Astrocyte (in vitro differentiated cells and primary cell): ENCODE measurements at regions not wholly inside any gene's neighbourhood (a gene's known extent, or its start where the extent isn't known, plus 50 kb on each side); places are given as distances from the start of the nearest gene placed in this dataset.

Experiments used
- EZH2 ChIP-seq: IDR thresholded peaks from 2 replicates; pipeline ENCODE4 v1.6.1; 2012; ENCODE audit warnings: mild to moderate bottlenecking, low read length, inconsistent platforms; ENCODE audit not compliant: insufficient read depth
- TF ChIP-seq, protein P1 (sequence below): IDR thresholded peaks from 2 replicates; pipeline ENCODE4 v1.5.1; 2011; ENCODE audit warnings: low read depth, mild to moderate bottlenecking, inconsistent platforms, low read length, moderate library complexity; ENCODE audit not compliant: insufficient read depth

GRCh38 chr5:109628591-109628990, 61.1 kb upstream of the MAN2A1 start:
- TF ChIP-seq, protein P1, sequence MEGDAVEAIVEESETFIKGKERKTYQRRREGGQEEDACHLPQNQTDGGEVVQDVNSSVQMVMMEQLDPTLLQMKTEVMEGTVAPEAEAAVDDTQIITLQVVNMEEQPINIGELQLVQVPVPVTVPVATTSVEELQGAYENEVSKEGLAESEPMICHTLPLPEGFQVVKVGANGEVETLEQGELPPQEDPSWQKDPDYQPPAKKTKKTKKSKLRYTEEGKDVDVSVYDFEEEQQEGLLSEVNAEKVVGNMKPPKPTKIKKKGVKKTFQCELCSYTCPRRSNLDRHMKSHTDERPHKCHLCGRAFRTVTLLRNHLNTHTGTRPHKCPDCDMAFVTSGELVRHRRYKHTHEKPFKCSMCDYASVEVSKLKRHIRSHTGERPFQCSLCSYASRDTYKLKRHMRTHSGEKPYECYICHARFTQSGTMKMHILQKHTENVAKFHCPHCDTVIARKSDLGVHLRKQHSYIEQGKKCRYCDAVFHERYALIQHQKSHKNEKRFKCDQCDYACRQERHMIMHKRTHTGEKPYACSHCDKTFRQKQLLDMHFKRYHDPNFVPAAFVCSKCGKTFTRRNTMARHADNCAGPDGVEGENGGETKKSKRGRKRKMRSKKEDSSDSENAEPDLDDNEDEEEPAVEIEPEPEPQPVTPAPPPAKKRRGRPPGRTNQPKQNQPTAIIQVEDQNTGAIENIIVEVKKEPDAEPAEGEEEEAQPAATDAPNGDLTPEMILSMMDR, result no peak
- no peak for TF ChIP-seq EZH2
